ENCODE measurements at regions not wholly inside any gene's neighbourhood (a gene's known extent, or its start where the extent isn't known, plus 50 kb on each side); places are given as distances from the start of the nearest gene placed in this dataset.

DNA sequence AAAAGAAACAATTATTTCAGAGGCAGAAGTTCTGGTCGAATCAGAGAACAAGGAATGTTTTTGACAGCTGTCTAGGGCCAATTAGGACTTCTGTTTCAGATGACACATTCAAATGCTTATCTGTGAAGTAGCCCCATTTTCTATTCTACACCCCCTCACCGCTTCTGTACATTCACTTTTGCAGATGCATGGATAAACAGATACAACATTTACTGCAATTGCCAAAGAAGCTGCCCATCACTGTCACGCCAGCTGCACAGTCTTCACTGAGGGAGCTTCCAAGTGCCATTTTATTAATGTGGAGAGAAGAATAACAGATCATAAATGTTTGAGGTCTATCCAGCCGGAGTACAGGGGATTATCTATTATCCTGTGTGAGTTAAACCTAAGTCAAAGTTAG is 426.8 kb upstream of the ARID1B start:
- H3K9me3 ChIP-seq, result no peaks in the 10 kb centered on the region
- H3K4me1 ChIP-seq, result peaks cover 22% of the 10 kb centered on the region
- no peaks in the 10 kb centered on the region for H3K27me3 ChIP-seq
- DNase-seq, result no peak
- no peaks in the 10 kb centered on the region for H3K36me3 ChIP-seq
- TF ChIP-seq, protein P1, sequence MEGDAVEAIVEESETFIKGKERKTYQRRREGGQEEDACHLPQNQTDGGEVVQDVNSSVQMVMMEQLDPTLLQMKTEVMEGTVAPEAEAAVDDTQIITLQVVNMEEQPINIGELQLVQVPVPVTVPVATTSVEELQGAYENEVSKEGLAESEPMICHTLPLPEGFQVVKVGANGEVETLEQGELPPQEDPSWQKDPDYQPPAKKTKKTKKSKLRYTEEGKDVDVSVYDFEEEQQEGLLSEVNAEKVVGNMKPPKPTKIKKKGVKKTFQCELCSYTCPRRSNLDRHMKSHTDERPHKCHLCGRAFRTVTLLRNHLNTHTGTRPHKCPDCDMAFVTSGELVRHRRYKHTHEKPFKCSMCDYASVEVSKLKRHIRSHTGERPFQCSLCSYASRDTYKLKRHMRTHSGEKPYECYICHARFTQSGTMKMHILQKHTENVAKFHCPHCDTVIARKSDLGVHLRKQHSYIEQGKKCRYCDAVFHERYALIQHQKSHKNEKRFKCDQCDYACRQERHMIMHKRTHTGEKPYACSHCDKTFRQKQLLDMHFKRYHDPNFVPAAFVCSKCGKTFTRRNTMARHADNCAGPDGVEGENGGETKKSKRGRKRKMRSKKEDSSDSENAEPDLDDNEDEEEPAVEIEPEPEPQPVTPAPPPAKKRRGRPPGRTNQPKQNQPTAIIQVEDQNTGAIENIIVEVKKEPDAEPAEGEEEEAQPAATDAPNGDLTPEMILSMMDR (IDR thresholded peaks at IDR 0.05; ENCODE audit: low read depth, low read length), result no peak
- H3K4me3 ChIP-seq (ENCODE audit: low read depth, low read length), result no peak overlapping the region

DNA sequence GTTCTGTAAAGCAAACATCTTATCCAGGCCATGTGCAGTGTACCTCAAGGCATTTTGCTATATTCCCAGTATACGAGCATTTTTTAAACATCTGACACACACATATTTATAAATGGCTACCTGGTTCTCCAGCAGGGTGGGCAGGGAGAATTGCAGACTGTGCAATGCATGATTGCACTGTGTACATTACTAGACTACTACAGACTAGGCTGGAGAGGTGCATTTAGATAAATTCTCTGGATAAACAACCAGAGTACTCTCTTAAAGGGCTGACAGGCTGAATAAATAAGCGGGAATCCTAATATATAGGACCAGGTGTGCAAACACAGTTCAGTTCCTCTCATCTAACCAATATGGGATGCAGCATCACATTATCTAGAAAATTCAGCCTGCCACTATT is 428.3 kb upstream of the ARID1B start:
- Histone ChIP-seq H3K4me3 (ENCODE audit: low read depth, low read length) (no peak overlapping the region), H3K4me1 (peaks cover 22% of the 10 kb centered on the region), H3K36me3 (no peaks in the 10 kb centered on the region), H3K9me3 (no peaks in the 10 kb centered on the region), H3K27me3 (no peaks in the 10 kb centered on the region)
- TF ChIP-seq, protein P1 (IDR thresholded peaks at IDR 0.05; ENCODE audit: low read depth, low read length), result no peak
- DNase-seq, result no peak

DNA sequence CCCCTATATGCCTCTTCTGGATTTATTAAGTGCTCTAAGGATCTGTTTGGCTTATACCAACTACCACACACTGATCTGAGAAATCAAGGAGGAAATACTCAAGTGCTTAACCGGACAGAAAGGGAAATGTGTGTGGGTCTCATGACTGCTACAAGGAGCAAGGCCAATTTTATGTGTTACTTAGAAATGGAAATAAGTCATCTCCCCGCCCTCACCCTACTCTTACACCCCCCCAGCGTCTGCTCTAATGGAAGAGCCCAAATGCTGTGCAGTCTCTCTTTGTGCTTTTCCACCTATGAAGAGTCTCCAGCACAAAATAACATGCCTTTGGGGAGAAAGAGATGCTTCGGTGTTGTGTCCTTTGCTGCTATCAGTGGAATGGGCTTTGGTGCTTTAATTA is 428.8 kb upstream of the ARID1B start:
- Histone ChIP-seq H3K9me3 (no peaks in the 10 kb centered on the region), H3K4me3 (ENCODE audit: low read depth, low read length) (no peak overlapping the region), H3K27me3 (no peaks in the 10 kb centered on the region), H3K4me1 (peaks cover 22% of the 10 kb centered on the region), H3K36me3 (no peaks in the 10 kb centered on the region)
- DNase-seq, result no peak
- TF ChIP-seq, protein P1 (IDR thresholded peaks at IDR 0.05; ENCODE audit: low read depth, low read length), result no peak

DNA sequence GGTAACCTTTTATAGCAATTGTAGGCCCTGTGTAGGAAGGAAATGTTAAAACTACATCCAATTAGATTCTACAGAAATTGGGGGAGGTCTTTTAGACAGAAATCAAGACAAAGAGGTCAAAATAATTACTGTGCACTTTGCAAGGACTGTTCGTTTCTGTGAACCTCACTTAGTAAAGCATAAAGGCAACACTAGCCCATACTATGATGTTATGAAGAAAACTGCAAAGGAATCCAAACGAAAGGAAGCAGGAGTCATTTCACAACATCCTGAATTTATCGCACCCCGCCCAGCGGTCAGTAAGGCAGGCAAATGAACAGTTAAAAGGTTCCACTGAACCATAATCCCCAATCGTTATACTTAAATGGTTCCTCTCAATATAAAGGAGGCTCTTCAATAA is 429.5 kb upstream of the ARID1B start:
- TF ChIP-seq, protein P1 (IDR thresholded peaks at IDR 0.05; ENCODE audit: low read depth, low read length), result no peak
- Histone ChIP-seq H3K27me3 (no peaks in the 10 kb centered on the region), H3K4me1 (peaks cover 22% of the 10 kb centered on the region), H3K9me3 (no peaks in the 10 kb centered on the region), H3K36me3 (no peaks in the 10 kb centered on the region), H3K4me3 (ENCODE audit: low read depth, low read length) (no peak overlapping the region)
- DNase-seq, result no peak

DNA sequence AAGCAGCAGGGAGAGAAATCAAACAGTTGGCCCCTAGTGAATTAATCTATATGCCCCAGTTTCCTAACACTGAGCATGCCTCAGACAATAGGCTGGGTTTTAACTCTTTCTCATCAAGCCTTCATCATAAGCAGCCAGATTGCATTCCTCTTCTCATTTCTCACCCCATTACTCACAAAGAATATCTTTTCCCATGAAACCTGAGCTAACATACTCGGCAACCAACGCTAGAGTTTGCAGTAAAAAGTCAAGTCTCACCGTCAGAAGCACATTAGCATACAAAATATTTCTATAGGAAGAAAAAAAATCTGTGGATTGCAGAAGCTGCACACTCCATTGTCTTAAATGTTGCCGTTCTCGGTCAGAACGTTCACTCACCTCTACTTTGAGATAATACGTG is 429.9 kb upstream of the ARID1B start:
- Histone ChIP-seq H3K27me3 (no peaks in the 10 kb centered on the region), H3K36me3 (no peaks in the 10 kb centered on the region), H3K4me3 (ENCODE audit: low read depth, low read length) (no peak overlapping the region), H3K4me1 (peaks cover 22% of the 10 kb centered on the region), H3K9me3 (no peaks in the 10 kb centered on the region)
- TF ChIP-seq, protein P1 (IDR thresholded peaks at IDR 0.05; ENCODE audit: low read depth, low read length), result no peak
- no peak for DNase-seq

DNA sequence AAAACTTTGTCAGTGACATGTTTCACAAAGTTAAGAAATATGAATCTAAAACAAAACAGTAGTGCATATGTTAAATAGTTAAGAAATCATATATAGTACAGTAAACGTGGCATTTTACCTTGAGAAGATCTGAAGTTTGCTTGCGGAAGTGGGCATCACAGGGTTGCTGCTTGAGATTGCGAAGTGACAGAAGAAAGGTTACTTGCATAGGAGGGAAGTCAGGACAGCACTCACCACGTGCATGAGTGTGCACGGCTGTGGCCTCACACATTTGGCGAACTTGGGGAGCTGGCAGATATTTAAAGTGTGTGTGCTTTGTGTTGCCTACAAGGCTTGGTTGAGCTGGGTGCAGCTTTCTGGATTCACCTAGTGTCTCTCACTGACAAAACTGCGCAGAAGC is 431.5 kb upstream of the ARID1B start:
- Histone ChIP-seq H3K4me3 (ENCODE audit: low read depth, low read length) (no peak overlapping the region), H3K27me3 (no peaks in the 10 kb centered on the region), H3K9me3 (no peaks in the 10 kb centered on the region), H3K36me3 (no peaks in the 10 kb centered on the region), H3K4me1 (peaks cover 11% of the 10 kb centered on the region)
- DNase-seq, result no peak
- TF ChIP-seq, protein P1 (IDR thresholded peaks at IDR 0.05; ENCODE audit: low read depth, low read length), result no peak

All from BE2C (cell line).